Suppressor macrophage treated with lipopolysaccharide for 4 hours (primary cell): ENCODE measurements at regions not wholly inside any gene's neighbourhood (a gene's known extent, or its start where the extent isn't known, plus 50 kb on each side); places are given as distances from the start of the nearest gene placed in this dataset.
"Not testable (repeated sequence)": the region's sequence is repeated elsewhere in the genome, so short reads cannot be mapped to it uniquely, and the experiment has no call there.

ENCODE experiments used
- DNase-seq: peaks from one replicate; pipeline ENCODE4 v3.0.0-alpha.2; 2020

GRCh38 chr5:117347280-117347679, 772.7 kb upstream of the SEMA6A start:
- DNase-seq, result no peak

GRCh38 chr5:117343726-117344125, 769.1 kb upstream of the SEMA6A start:
- not testable (repeated sequence) for DNase-seq

DNA sequence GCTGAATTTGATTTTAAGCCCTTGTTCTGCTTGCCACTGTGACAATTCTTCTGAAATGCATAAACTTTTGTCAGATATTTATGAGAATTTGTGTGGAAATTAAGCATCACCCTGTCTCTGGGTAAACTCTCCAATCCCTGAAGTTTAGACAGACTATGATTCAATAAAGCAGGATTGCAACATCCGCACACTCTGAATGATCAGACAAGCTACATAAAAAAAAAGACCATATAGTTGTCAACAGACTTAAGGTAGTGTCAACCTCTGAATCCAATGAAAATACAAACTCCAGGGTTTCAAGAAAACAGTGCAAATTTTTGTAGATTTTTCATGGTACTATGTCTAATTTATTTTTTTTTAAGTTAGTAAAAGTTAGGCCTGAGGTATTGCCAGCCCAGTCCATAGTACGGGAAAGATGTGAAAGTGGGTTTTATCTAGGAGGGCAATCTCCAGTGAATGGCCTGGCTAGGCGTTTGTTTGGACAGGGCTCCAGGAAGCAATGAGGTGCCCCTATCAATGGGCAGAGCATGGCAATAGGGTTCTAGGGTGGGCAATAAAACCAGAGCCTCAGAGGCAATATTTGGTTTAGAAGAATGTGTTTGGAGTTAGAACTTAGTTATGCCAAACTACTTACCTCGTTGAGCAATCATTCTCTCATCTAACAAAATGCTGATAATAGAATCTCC, 762.6 kb upstream of the SEMA6A start:
- no peak for DNase-seq

- no peak for DNase-seq
Measured at GRCh38 chr5:117336208-117336607, 761.6 kb upstream of the SEMA6A start.

DNA sequence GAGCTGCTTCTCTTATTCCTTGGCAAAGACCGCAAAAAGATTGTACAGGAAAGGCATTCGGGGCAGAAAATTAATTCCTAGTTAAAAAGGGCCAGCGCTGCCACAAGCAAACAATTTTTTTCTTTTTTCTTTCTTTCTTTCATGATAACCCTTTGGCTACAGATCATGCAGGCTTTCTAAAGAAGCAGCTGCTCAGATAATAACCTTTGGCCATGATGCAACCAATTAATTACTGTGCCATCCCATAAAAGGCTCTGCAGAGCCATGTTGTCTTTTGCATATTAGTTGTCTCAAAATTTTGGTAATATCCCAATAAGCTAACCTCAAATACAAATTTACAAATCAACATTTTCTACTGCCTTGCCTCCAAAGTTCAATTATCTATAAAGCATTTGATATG, 758.4 kb upstream of the SEMA6A start:
- DNase-seq, result no peak

DNA sequence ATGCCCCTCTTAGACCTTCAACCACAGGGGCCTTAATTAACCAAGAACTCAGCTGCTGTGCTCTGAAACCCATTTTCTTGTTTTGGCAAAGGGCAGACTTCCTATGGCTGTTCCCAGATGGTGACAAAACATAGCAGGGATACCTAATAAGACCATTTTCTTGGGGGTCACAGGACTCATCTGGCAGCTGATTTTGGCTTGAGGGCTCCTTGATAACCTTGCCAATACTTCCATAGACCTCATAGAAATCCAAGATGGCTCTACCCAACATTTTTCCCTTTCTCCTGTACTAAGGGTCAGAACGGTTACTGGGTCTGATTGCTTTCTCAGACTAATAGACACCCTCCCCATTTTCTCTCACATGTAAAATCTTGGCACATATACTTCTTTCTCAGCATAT, 757.7 kb upstream of the SEMA6A start:
- no peak for DNase-seq

- DNase-seq, result no peak
Measured at GRCh38 chr5:117327511-117327910, 752.9 kb upstream of the SEMA6A start.

- no peak for DNase-seq
Measured at GRCh38 chr5:117326997-117327396, 752.4 kb upstream of the SEMA6A start.

DNA sequence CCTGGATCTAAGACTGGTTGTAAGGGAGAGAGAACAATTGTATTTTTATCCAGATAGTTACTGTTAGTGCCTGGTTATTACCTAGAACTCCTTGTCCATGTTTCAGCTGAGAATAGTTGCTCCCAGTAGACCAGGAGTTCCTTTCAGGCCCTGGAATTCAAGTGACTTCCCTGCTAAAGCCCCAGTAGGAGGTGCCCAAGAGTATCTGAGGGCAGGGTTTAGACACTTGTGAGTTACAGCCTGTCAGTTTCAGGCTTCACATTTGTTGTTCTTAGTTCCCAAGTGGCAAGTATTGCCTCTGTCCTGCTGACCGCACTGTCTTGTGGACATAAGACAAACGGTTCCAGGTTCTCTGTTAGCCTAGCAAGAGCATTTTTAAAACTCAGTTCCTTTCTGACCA, 743.9 kb upstream of the SEMA6A start:
- no peak for DNase-seq

GRCh38 chr5:117315170-117315569, 740.5 kb upstream of the SEMA6A start:
- no peak for DNase-seq

DNA sequence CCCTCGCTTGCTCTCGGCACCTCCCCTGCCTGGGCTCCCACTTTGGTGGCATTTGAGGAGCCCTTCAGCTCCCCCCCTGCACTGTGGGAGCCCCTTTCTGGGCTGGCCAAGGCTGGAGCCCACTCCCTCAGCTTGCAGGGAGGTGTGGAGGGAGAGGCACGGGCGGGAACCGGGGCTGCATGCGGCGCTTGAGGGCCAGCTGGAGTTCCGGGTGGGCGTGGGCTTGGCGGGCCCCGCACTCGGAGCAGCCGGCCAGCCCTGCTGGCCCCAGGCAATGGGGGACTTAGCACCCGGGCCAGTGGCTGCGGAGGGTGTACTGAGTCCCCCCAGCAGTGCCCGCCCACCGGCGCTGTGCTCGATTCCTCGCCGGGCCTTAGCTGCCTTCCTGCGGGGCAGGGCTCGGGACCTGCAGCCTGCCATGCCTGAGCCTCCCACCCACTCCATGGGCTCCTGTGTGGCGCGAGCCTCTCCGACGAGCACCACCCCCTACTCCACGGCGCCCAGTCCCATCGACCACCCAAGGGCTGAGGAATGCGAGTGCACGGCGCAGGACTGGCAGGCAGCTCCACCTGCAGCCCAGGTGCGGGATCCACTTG, 730.0 kb upstream of the SEMA6A start:
- DNase-seq, result not testable (repeated sequence)

DNA sequence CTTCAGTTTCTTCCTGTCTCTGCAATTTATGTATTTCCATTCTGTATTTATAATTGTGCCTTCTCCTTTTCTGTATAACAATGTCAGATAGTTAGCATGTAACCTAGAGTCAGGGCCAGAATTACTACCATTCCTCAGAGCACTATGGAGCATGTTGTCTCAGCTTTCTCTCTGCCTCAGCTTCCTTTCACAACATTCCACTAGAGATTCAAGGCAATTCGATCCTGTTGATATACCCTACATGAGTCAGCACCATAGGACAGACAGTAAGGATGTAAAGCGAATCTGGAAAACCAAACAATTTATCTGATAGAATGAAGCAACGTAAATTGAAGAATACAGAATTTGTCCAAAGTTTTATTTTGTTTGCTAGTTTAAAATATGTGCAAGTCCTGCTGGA, 728.3 kb upstream of the SEMA6A start:
- no peak for DNase-seq

GRCh38 chr5:117302473-117302872, 727.9 kb upstream of the SEMA6A start:
- no peak for DNase-seq

DNA sequence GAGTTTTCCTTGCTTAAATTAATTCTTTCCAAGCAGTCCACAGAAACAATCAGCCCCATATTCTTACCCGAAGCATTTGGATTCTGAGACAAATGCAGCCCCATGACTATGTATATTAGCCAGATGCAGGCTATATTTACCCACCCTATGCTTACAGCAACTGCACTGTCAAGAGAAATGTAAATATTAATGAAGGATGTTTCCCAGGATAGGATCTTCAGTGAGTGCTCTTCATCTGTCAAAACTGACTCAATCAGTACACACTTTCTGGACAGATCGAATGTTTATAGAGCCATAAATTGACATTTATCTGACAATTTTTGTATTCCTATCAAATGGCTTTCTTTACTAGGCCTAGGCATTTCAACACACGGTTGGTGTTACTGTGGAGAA, 725.3 kb upstream of the SEMA6A start:
- DNase-seq, result no peak

DNA sequence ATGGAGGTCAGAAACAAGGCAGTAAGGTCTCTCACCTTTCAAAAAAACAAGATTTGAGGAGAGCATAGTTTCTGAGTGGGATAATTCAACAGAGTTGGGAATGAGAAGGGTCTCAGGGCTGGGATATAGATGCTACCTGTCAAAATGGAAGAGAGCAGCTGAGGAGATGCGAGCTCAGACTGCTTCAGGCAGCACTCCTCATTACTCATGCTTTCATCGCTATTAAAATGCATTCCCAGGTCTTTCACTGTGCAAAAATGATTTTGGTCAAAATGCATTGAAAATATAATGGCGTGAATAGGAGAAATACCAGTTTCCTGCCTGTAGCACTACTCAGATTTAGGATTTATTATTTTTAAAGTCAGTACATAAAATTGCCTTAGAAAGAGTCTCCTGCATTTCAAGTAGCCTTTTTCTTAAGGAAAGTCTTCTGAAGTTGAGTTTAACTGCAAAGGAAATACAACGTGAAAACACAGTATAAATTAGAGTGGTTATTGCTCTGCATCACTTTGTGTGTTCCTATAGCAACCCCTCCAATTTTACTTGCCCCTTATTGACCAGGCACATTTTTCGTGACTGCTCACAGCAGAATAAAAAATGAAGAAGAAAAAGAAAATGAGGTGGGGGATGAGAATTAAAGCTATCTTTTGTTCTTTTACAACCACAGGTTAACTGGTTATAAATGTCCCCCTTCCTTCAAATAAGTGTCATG, 724.8 kb upstream of the SEMA6A start:
- no peak for DNase-seq

GRCh38 chr5:117296872-117297271, 722.2 kb upstream of the SEMA6A start:
- no peak for DNase-seq

DNA sequence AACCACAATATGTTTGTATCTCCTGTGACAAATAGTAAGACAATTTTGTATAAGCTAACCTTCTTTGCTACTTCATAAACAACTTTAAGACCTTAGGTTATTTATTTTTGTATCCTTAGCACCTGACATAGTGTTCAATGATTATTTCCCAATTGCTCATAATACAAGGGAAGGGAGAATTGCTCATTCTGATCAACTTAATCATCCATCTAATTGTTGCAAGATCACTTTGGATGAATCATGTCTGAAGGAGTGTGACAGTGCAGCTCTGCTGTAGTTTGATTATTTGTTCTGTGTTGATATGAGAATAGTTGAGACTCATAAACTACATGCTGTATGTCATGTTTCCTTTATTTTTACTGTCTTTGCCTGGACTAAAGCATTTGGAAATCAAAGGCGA, 721.3 kb upstream of the SEMA6A start:
- no peak for DNase-seq

DNA sequence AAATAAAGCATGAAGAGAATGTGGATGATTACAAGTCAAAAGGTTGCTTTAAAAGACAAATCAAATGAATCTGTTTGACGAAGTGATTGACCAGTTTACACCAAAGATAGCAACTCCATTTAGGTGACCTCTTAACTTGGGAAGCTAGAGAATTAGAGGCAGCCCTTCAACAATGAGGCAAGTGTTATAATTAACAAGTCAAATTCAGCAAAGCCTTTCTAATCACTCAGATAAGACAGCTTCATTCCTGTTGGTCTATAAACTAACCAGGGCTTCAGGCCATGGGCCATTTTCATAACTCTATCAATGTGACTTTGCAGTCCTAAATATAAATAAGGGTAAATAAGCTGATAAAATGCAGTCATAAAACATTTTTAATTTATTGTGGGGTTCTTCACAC, 712.2 kb upstream of the SEMA6A start:
- no peak for DNase-seq

DNA sequence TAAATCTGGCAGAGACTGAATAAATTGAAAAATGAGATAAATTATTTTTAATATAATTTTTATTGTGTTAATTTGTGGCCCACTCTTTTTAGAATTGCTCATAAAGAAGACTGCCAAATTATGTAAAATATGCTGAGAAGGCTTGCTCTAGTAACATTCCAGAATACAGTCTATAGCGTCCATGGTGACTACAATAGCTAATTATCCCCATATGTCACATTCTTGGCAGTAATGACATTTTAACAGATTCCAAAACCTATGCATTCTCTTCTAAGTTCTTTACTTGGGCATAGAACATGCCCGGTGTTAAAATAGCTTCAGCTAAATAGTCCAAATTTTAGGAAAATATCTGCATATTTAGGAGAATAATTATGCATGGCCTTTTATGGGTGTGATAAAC, 697.0 kb upstream of the SEMA6A start:
- no peak for DNase-seq

GRCh38 chr5:117266280-117266679, 691.7 kb upstream of the SEMA6A start:
- no peak for DNase-seq

- no peak for DNase-seq
Measured at GRCh38 chr5:117263231-117263630, 688.6 kb upstream of the SEMA6A start.

- DNase-seq, result no peak
Measured at GRCh38 chr5:117262572-117263131, 688.0 kb upstream of the SEMA6A start.

DNA sequence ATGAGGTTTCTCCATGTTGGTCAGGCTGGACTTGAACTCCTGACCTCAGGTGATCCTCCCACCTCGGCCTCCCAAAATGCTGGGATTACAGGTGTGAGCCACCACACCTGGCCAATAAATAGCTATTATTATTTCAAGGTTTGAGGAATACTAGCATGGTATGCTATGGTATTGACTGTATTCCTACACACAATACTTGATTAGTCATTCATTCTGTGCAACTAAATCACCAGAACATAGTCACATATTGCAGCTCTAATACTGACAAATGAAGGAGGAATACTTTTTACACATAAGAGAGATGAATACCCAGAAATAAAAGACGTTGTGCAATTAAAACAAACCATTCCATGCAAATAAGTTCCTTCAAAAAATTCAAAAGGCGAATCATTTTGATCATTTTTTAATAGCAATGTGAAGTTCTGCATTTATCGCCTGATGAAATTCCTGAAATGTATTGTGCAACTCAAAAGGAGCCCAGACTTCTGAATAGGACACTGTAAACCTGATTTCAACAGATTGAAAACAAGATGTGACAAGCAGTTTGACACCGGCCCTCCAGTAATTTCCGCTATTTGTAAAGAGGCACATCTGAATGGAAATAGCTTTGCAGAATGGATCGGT, 687.4 kb upstream of the SEMA6A start:
- no peak for DNase-seq
